ENCODE measurements at regions not wholly inside any gene's neighbourhood (a gene's known extent, or its start where the extent isn't known, plus 50 kb on each side); places are given as distances from the start of the nearest gene placed in this dataset.

GRCh38 chr10:33550811-33551210 lies 216.3 kb upstream of the NRP1 start:
- no peak overlapping the region for H2BK120ac ChIP-seq (ENCODE audit: low read depth, low read length, poor library complexity, severe bottlenecking)

More at GRCh38 chr10:33550811-33551210, 216.3 kb upstream of the NRP1 start:
- no peak overlapping the region for H2BK12ac ChIP-seq (ENCODE audit: insufficient read length, low read depth, low read length)
- Mint-ChIP-seq H3K27me3 (ENCODE audit: low read depth) (peaks cover 6% of the 10 kb centered on the region; the same call in 1 of the 2 replicates), H3K36me3 (ENCODE audit: insufficient read depth in 1 of 3, low read depth in 3 of 3) (no peaks in the 10 kb centered on the region; a peak in 1 of 7 replicates), H3K4me3 (no peak overlapping the region), H3K27ac (no peak overlapping the region), H3K9me3 (peaks cover 0 to 2% of the 10 kb centered on the region in 2 experiments; a peak in 1 of 5 replicates), H3K4me1 (peaks cover 25% of the 10 kb centered on the region in 2 experiments)
- H3K9ac ChIP-seq (ENCODE audit: extremely low read depth, insufficient read length, low read length), result no peak overlapping the region
- H3K79me1 ChIP-seq (ENCODE audit: insufficient read depth, low read depth, low read length, poor library complexity, severe bottlenecking), result no peaks in the 10 kb centered on the region
- DNase-seq, result no peak
- H4K8ac ChIP-seq (replicated peaks; ENCODE audit: insufficient read length, low read depth, low read length), result no peak overlapping the region
- H3K56ac ChIP-seq (ENCODE audit: insufficient read length, low read depth, low read length), result no peak overlapping the region
- peaks cover 9% of the 10 kb centered on the region; the same call in 1 of the 2 replicates for H3K4me1 ChIP-seq (ENCODE audit: insufficient read depth, low read length)
- H3K79me2 ChIP-seq (ENCODE audit: insufficient read depth, low read length), result no peaks in the 10 kb centered on the region
- no peak overlapping the region for H3K4me2 ChIP-seq (ENCODE audit: insufficient read depth, insufficient read length, low read length)
- H3T11ph ChIP-seq (ENCODE audit: low read length), result no peak overlapping the region
- no peak overlapping the region for H3K23ac ChIP-seq (ENCODE audit: insufficient read length, low read depth, low read length)
- H3K9me3 ChIP-seq (ENCODE audit: control insufficient read depth, low read depth, low read length), result no peaks in the 10 kb centered on the region
- no peak overlapping the region for H2AFZ ChIP-seq (ENCODE audit: low read length)
- no peak overlapping the region for H4K91ac ChIP-seq (ENCODE audit: insufficient read length, low read depth, low read length)
- H3K27me3 ChIP-seq (ENCODE audit: insufficient read depth, low read length), result no peaks in the 10 kb centered on the region; the same call in 1 of the 2 replicates
- no peak overlapping the region for H3K18ac ChIP-seq (ENCODE audit: insufficient read length, low read depth, low read length)
- no peak overlapping the region for H3K27ac ChIP-seq (ENCODE audit: insufficient read length, low read depth, low read length)
- no peaks in the 10 kb centered on the region for H4K20me1 ChIP-seq (ENCODE audit: control insufficient read depth, insufficient read depth, insufficient read length)
- H2BK5ac ChIP-seq (ENCODE audit: insufficient read length, low read length), result no peak overlapping the region
- TF ChIP-seq CTCF (conservative IDR thresholded peaks at IDR 0.05), result no peak
- no peaks in the 10 kb centered on the region for H3K23me2 ChIP-seq (ENCODE audit: insufficient read length, low read depth, low read length, poor library complexity, severe bottlenecking)
- no peak overlapping the region for H2AK5ac ChIP-seq (ENCODE audit: insufficient read length, low read length)
- H3K14ac ChIP-seq (ENCODE audit: insufficient read depth, low read length), result no peak overlapping the region
- no peak overlapping the region for H4K5ac ChIP-seq (ENCODE audit: insufficient read length, low read depth, low read length)
- no peak overlapping the region for H2BK15ac ChIP-seq (ENCODE audit: low read depth, low read length)
- H2BK20ac ChIP-seq (ENCODE audit: low read depth, low read length, poor library complexity, severe bottlenecking), result no peak overlapping the region
- H3K4ac ChIP-seq (ENCODE audit: low read depth, low read length), result no peak overlapping the region
- no CpG with 5 or more reads among the region's 1 CpG for WGBS (ENCODE audit: extremely low coverage, insufficient read length, low lambda C conversion rate)

Data from H9 (cell line).